HL-60 (cell line): ENCODE measurements at regions not wholly inside any gene's neighbourhood (a gene's known extent, or its start where the extent isn't known, plus 50 kb on each side); places are given as distances from the start of the nearest gene placed in this dataset.

ENCODE experiments used
- GABPA ChIP-seq: IDR thresholded peaks from 2 replicates; pipeline ENCODE4 v1.6.1; 2012; ENCODE audit warnings: low read depth
- POLR2AphosphoS5 ChIP-seq: IDR thresholded peaks from 2 replicates; pipeline ENCODE4 v1.6.1; 2012; ENCODE audit warnings: low read depth
- REST ChIP-seq: IDR thresholded peaks from 2 replicates; pipeline ENCODE4 v1.6.1; 2012; ENCODE audit warnings: low read depth; ENCODE audit not compliant: insufficient replicate concordance
- TF ChIP-seq, protein P1 (sequence below): IDR thresholded peaks from one replicate; pipeline ENCODE4 v1.5.1; 2011; ENCODE audit warnings: low read length, control low read depth, inconsistent platforms; ENCODE audit not compliant: insufficient read depth

DNA sequence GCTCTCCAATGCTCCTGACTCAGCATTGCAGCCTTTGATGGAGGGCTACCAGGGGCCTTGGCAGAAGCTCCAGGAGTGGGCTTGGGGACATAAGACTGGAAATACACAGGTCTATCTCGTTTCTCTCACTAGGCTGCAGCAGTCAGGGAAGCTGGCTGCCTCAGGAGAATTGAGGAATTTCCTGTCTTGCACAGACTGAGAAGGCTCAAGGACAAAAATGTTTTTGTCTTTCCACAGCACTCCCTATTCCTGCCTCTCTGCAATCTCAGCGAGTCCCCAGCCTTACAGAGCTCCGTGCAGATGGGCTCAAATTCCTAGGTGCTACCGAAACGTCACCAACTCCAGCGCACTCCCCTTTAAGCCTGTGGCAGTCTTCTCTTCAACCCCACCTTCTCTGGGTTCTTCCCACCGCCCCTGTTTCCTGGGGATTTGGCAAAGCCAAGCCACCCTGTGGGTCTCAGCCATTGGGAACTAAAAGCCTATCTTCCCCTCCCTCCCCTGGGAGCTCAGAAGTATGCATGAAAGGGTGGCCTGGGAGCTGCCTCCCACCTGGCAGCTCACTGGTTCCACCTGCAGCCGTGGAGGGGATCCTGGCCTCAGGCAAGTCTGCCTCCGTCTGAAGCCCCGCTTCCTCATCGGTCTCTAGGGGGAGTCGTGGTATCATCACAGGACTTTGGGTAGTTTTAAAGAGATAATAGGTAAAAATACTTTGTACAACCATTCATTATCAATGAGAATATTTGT, 322.6 kb upstream of the FRG2C start:
- no peak for TF ChIP-seq POLR2AphosphoS5
- TF ChIP-seq, protein P1, sequence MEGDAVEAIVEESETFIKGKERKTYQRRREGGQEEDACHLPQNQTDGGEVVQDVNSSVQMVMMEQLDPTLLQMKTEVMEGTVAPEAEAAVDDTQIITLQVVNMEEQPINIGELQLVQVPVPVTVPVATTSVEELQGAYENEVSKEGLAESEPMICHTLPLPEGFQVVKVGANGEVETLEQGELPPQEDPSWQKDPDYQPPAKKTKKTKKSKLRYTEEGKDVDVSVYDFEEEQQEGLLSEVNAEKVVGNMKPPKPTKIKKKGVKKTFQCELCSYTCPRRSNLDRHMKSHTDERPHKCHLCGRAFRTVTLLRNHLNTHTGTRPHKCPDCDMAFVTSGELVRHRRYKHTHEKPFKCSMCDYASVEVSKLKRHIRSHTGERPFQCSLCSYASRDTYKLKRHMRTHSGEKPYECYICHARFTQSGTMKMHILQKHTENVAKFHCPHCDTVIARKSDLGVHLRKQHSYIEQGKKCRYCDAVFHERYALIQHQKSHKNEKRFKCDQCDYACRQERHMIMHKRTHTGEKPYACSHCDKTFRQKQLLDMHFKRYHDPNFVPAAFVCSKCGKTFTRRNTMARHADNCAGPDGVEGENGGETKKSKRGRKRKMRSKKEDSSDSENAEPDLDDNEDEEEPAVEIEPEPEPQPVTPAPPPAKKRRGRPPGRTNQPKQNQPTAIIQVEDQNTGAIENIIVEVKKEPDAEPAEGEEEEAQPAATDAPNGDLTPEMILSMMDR = no peak
- no peak for TF ChIP-seq GABPA
- TF ChIP-seq REST = no peak
